ENCODE measurements at regions not wholly inside any gene's neighbourhood (a gene's known extent, or its start where the extent isn't known, plus 50 kb on each side); places are given as distances from the start of the nearest gene placed in this dataset.

- Histone ChIP-seq H3K4me1 (ENCODE audit: low read length) (no peaks in the 10 kb centered on the region), H3K4me3 (ENCODE audit: low read length) (no peak overlapping the region), H3K9me3 (ENCODE audit: low read length) (no peaks in the 10 kb centered on the region), H3K79me2 (ENCODE audit: low read length) (no peaks in the 10 kb centered on the region), H3K27ac (ENCODE audit: low read length) (no peak overlapping the region), H3K4me2 (ENCODE audit: low read depth, low read length, poor library complexity, severe bottlenecking) (no peak overlapping the region), H4K20me1 (ENCODE audit: insufficient read depth, low read depth, low read length) (no peaks in the 10 kb centered on the region), H3K27me3 (ENCODE audit: low read length) (no peaks in the 10 kb centered on the region), H3K9ac (ENCODE audit: low read length) (no peak overlapping the region), H3K36me3 (ENCODE audit: insufficient read depth, low read length) (no peaks in the 10 kb centered on the region), H3K9me2 (replicated peaks; ENCODE audit: insufficient read depth, low read length) (no peaks in the 10 kb centered on the region), H2AFZ (ENCODE audit: low read length) (no peak overlapping the region)
- no peak for DNase-seq
Observed at GRCh38 chr3:107142786-107143575, 234.3 kb upstream of the CCDC54 start.

- Histone ChIP-seq H3K4me2 (ENCODE audit: low read depth, low read length, poor library complexity, severe bottlenecking) (no peak overlapping the region), H2AFZ (ENCODE audit: low read length) (no peak overlapping the region), H3K36me3 (ENCODE audit: insufficient read depth, low read length) (no peaks in the 10 kb centered on the region), H3K27me3 (ENCODE audit: low read length) (no peaks in the 10 kb centered on the region), H3K79me2 (ENCODE audit: low read length) (no peaks in the 10 kb centered on the region), H3K4me1 (ENCODE audit: low read length) (no peaks in the 10 kb centered on the region), H4K20me1 (ENCODE audit: insufficient read depth, low read depth, low read length) (no peaks in the 10 kb centered on the region), H3K4me3 (ENCODE audit: low read length) (no peak overlapping the region), H3K9me2 (replicated peaks; ENCODE audit: insufficient read depth, low read length) (no peaks in the 10 kb centered on the region), H3K27ac (ENCODE audit: low read length) (no peak overlapping the region), H3K9ac (ENCODE audit: low read length) (no peak overlapping the region), H3K9me3 (ENCODE audit: low read length) (no peaks in the 10 kb centered on the region)
- DNase-seq: no peak
Observed at GRCh38 chr3:107150675-107151074, 226.6 kb upstream of the CCDC54 start.

GRCh38 chr3:107153981-107154380 lies 223.3 kb upstream of the CCDC54 start:
- Histone ChIP-seq H3K4me3 (ENCODE audit: low read length) (no peak overlapping the region), H3K4me1 (ENCODE audit: low read length) (no peaks in the 10 kb centered on the region), H2AFZ (ENCODE audit: low read length) (no peak overlapping the region), H3K36me3 (ENCODE audit: insufficient read depth, low read length) (no peaks in the 10 kb centered on the region), H3K27me3 (ENCODE audit: low read length) (no peaks in the 10 kb centered on the region), H3K27ac (ENCODE audit: low read length) (no peak overlapping the region), H3K4me2 (ENCODE audit: low read depth, low read length, poor library complexity, severe bottlenecking) (no peak overlapping the region), H3K9me2 (replicated peaks; ENCODE audit: insufficient read depth, low read length) (no peaks in the 10 kb centered on the region), H4K20me1 (ENCODE audit: insufficient read depth, low read depth, low read length) (no peaks in the 10 kb centered on the region), H3K9ac (ENCODE audit: low read length) (no peak overlapping the region), H3K9me3 (ENCODE audit: low read length) (no peaks in the 10 kb centered on the region), H3K79me2 (ENCODE audit: low read length) (no peaks in the 10 kb centered on the region)
- DNase-seq: no peak

GRCh38 chr3:107172411-107172810 lies 204.8 kb upstream of the CCDC54 start:
- DNase-seq: no peak
- no peaks in the 10 kb centered on the region for H3K27me3 ChIP-seq (ENCODE audit: low read length)
- H3K36me3 ChIP-seq (ENCODE audit: insufficient read depth, low read length): no peaks in the 10 kb centered on the region
- no peaks in the 10 kb centered on the region for H4K20me1 ChIP-seq (ENCODE audit: insufficient read depth, low read depth, low read length)
- no peak overlapping the region for H2AFZ ChIP-seq (ENCODE audit: low read length)
- no peaks in the 10 kb centered on the region for H3K79me2 ChIP-seq (ENCODE audit: low read length)
- no peaks in the 10 kb centered on the region for H3K4me1 ChIP-seq (ENCODE audit: low read length)
- no peak overlapping the region for H3K4me3 ChIP-seq (ENCODE audit: low read length)
- H3K4me2 ChIP-seq (ENCODE audit: low read depth, low read length, poor library complexity, severe bottlenecking): no peak overlapping the region
- H3K9ac ChIP-seq (ENCODE audit: low read length): no peak overlapping the region
- no peaks in the 10 kb centered on the region for H3K9me3 ChIP-seq (ENCODE audit: low read length)
- no peaks in the 10 kb centered on the region for H3K9me2 ChIP-seq (replicated peaks; ENCODE audit: insufficient read depth, low read length)
- H3K27ac ChIP-seq (ENCODE audit: low read length): no peak overlapping the region

- H3K4me3 ChIP-seq (ENCODE audit: low read length): no peak overlapping the region
- no peak for DNase-seq
- no peak overlapping the region for H3K27ac ChIP-seq (ENCODE audit: low read length)
- no peaks in the 10 kb centered on the region for H3K9me3 ChIP-seq (ENCODE audit: low read length)
- no peak overlapping the region for H3K9ac ChIP-seq (ENCODE audit: low read length)
- H4K20me1 ChIP-seq (ENCODE audit: insufficient read depth, low read depth, low read length): no peaks in the 10 kb centered on the region
- H3K4me1 ChIP-seq (ENCODE audit: low read length): no peaks in the 10 kb centered on the region
- H3K4me2 ChIP-seq (ENCODE audit: low read depth, low read length, poor library complexity, severe bottlenecking): no peak overlapping the region
- H3K9me2 ChIP-seq (replicated peaks; ENCODE audit: insufficient read depth, low read length): no peaks in the 10 kb centered on the region; the same call in 1 of the 2 replicates
- H3K27me3 ChIP-seq (ENCODE audit: low read length): no peaks in the 10 kb centered on the region
- H2AFZ ChIP-seq (ENCODE audit: low read length): no peak overlapping the region
- H3K79me2 ChIP-seq (ENCODE audit: low read length): no peaks in the 10 kb centered on the region
- H3K36me3 ChIP-seq (ENCODE audit: insufficient read depth, low read length): no peaks in the 10 kb centered on the region
Observed at GRCh38 chr3:107184375-107184774, 192.9 kb upstream of the CCDC54 start.

- Histone ChIP-seq H3K9ac (ENCODE audit: low read length) (no peak overlapping the region), H3K36me3 (ENCODE audit: insufficient read depth, low read length) (no peaks in the 10 kb centered on the region), H3K9me2 (replicated peaks; ENCODE audit: insufficient read depth, low read length) (no peaks in the 10 kb centered on the region), H3K9me3 (ENCODE audit: low read length) (no peaks in the 10 kb centered on the region), H3K79me2 (ENCODE audit: low read length) (no peaks in the 10 kb centered on the region), H2AFZ (ENCODE audit: low read length) (no peak overlapping the region), H3K27me3 (ENCODE audit: low read length) (no peaks in the 10 kb centered on the region), H4K20me1 (ENCODE audit: insufficient read depth, low read depth, low read length) (no peaks in the 10 kb centered on the region), H3K27ac (ENCODE audit: low read length) (no peak overlapping the region), H3K4me1 (ENCODE audit: low read length) (no peaks in the 10 kb centered on the region), H3K4me2 (ENCODE audit: low read depth, low read length, poor library complexity, severe bottlenecking) (no peak overlapping the region), H3K4me3 (ENCODE audit: low read length) (no peak overlapping the region)
- DNase-seq: no peak
Observed at GRCh38 chr3:107188262-107188661, 189.0 kb upstream of the CCDC54 start.

- Histone ChIP-seq H3K27me3 (ENCODE audit: low read length) (0 out of 2 replicates have a peak, but pooled peaks cover 2% of the 10 kb centered on the region), H3K79me2 (ENCODE audit: low read length) (no peaks in the 10 kb centered on the region), H3K27ac (ENCODE audit: low read length) (no peak overlapping the region), H2AFZ (ENCODE audit: low read length) (no peak overlapping the region), H3K4me1 (ENCODE audit: low read length) (no peaks in the 10 kb centered on the region), H3K9ac (ENCODE audit: low read length) (no peak overlapping the region), H3K9me3 (ENCODE audit: low read length) (no peaks in the 10 kb centered on the region), H3K4me2 (ENCODE audit: low read depth, low read length, poor library complexity, severe bottlenecking) (no peak overlapping the region), H4K20me1 (ENCODE audit: insufficient read depth, low read depth, low read length) (no peaks in the 10 kb centered on the region), H3K4me3 (ENCODE audit: low read length) (no peak overlapping the region), H3K9me2 (replicated peaks; ENCODE audit: insufficient read depth, low read length) (no peaks in the 10 kb centered on the region), H3K36me3 (ENCODE audit: insufficient read depth, low read length) (no peaks in the 10 kb centered on the region)
- DNase-seq: no peak
Observed at GRCh38 chr3:107189158-107189791, 188.0 kb upstream of the CCDC54 start.

- DNase-seq: no peak
- 0 out of 2 replicates have a peak, but pooled peaks cover 2% of the 10 kb centered on the region for H3K27me3 ChIP-seq (ENCODE audit: low read length)
- no peaks in the 10 kb centered on the region for H3K4me1 ChIP-seq (ENCODE audit: low read length)
- H3K27ac ChIP-seq (ENCODE audit: low read length): no peak overlapping the region
- H3K9me2 ChIP-seq (replicated peaks; ENCODE audit: insufficient read depth, low read length): no peaks in the 10 kb centered on the region
- no peak overlapping the region for H2AFZ ChIP-seq (ENCODE audit: low read length)
- no peak overlapping the region for H3K4me2 ChIP-seq (ENCODE audit: low read depth, low read length, poor library complexity, severe bottlenecking)
- H4K20me1 ChIP-seq (ENCODE audit: insufficient read depth, low read depth, low read length): no peaks in the 10 kb centered on the region
- no peaks in the 10 kb centered on the region for H3K9me3 ChIP-seq (ENCODE audit: low read length)
- H3K9ac ChIP-seq (ENCODE audit: low read length): no peak overlapping the region
- H3K36me3 ChIP-seq (ENCODE audit: insufficient read depth, low read length): no peaks in the 10 kb centered on the region
- H3K4me3 ChIP-seq (ENCODE audit: low read length): no peak overlapping the region
- no peaks in the 10 kb centered on the region for H3K79me2 ChIP-seq (ENCODE audit: low read length)
Observed at GRCh38 chr3:107193116-107193515, 184.1 kb upstream of the CCDC54 start.

Data from Karpas-422 (cell line).